CD4-positive, alpha-beta memory T cell (primary cell): ENCODE measurements at regions not wholly inside any gene's neighbourhood (a gene's known extent, or its start where the extent isn't known, plus 50 kb on each side); places are given as distances from the start of the nearest gene placed in this dataset.

Experiments used
- CTCF ChIA-PET: fragments of 350-600 bp; sonication (Branson Sonifier 250); formaldehyde crosslinking; loops from one replicate; lab custom pipeline; 2021; ENCODE audit warnings: inconsistent platforms; ENCODE audit not compliant: partially characterized antibody; lab: Charles Lee
- POLR2A ChIA-PET: fragments of 350-600 bp; sonication (Branson Sonifier 250); formaldehyde crosslinking; loops from one replicate; lab custom pipeline; 2021; ENCODE audit not compliant: partially characterized antibody; lab: Charles Lee
- DNase-seq, 5 donors: peaks; one replicate each; pipeline versions ENCODE4 v3.0.0 to v3.0.0-alpha.2; 2020 to 2022; ENCODE audit warnings: mixed read lengths in 1 of 5
- H3K27ac ChIP-seq: one replicate; pipeline ENCODE4 v1.7.0; 2013; ENCODE audit warnings: low read depth, low read length
- H3K27me3 ChIP-seq: 2 replicates; pipeline ENCODE4 v1.7.0; 2013; ENCODE audit warnings: mild to moderate bottlenecking, low read length, moderate library complexity; ENCODE audit not compliant: insufficient read depth
- H3K36me3 ChIP-seq: 2 replicates; pipeline ENCODE4 v1.7.0; 2013; ENCODE audit warnings: mild to moderate bottlenecking, low read length, moderate library complexity; ENCODE audit not compliant: insufficient read depth
- H3K4me1 ChIP-seq: 2 replicates; pipeline ENCODE4 v1.7.0; 2013; ENCODE audit warnings: mild to moderate bottlenecking, low read length, moderate library complexity; ENCODE audit not compliant: insufficient read depth
- H3K4me3 ChIP-seq, 2 donors: one replicate each; pipeline ENCODE4 v1.7.0; 2013; ENCODE audit warnings: low read length in 2 of 2, mild to moderate bottlenecking in 1 of 2
- H3K9me3 ChIP-seq, 2 donors: one replicate each; pipeline ENCODE4 v1.7.0; 2013; ENCODE audit warnings: low read length in 2 of 2, control low read depth in 1 of 2; ENCODE audit not compliant: control insufficient read depth in 1 of 2
- H3K27ac Mint-ChIP-seq, 7 donors: one replicate each; pipeline ENCODE4 v1.8.0; 2020 to 2021; ENCODE audit warnings: mixed read lengths in 7 of 7, mild to moderate bottlenecking in 6 of 7, inconsistent platforms in 3 of 7, moderate library complexity in 3 of 7
- H3K27me3 Mint-ChIP-seq, 2 donors: one replicate each; pipeline ENCODE4 v1.8.0; 2020 to 2021; ENCODE audit warnings: mixed read lengths in 2 of 2
- H3K36me3 Mint-ChIP-seq, 2 donors: one replicate each; pipeline ENCODE4 v1.8.0; 2020 to 2021; ENCODE audit warnings: mixed read lengths in 2 of 2, inconsistent platforms in 1 of 2, mild to moderate bottlenecking in 1 of 2
- H3K4me1 Mint-ChIP-seq, 4 donors: one replicate each; pipeline ENCODE4 v1.8.0; 2020 to 2021; ENCODE audit warnings: mixed read lengths in 4 of 4, mild to moderate bottlenecking in 1 of 4
- H3K4me3 Mint-ChIP-seq, 8 donors: one replicate each; pipeline ENCODE4 v1.8.0; 2020 to 2021; ENCODE audit warnings: mixed read lengths in 8 of 8, mild to moderate bottlenecking in 7 of 8, moderate library complexity in 6 of 8, inconsistent platforms in 3 of 8
- H3K9me3 Mint-ChIP-seq, 8 donors: one replicate each; pipeline ENCODE4 v1.8.0; 2020 to 2021; ENCODE audit warnings: mixed read lengths in 8 of 8, mild to moderate bottlenecking in 5 of 8, inconsistent platforms in 3 of 8, moderate library complexity in 1 of 8
- intact Hi-C: fragments of 100-400 bp; cut with micrococcal nuclease; formaldehyde crosslinking; loops from one replicate; pipeline ENCODE4 v1.15.1; 2023

GRCh38 chr1:172977296-172978017 lies 73.3 kb downstream of the TNFSF18 start:
- no peak for DNase-seq
- intact Hi-C loops: no loop called here
- Mint-ChIP-seq H3K4me1 (no peaks in the 10 kb centered on the region), H3K27ac (no peak overlapping the region), H3K36me3 (no peaks in the 10 kb centered on the region), H3K27me3 (no peaks in the 10 kb centered on the region), H3K4me3 (no peak overlapping the region), H3K9me3 (no peaks in the 10 kb centered on the region)
- Histone ChIP-seq H3K4me1 (no peaks in the 10 kb centered on the region), H3K9me3 (no peaks in the 10 kb centered on the region), H3K27me3 (no peaks in the 10 kb centered on the region), H3K4me3 (no peak overlapping the region), H3K27ac (no peak overlapping the region), H3K36me3 (no peaks in the 10 kb centered on the region)
- ChIA-PET CTCF (no interaction called here), POLR2A (no interaction called here)

- POLR2A ChIA-PET: no interaction called here
These were observed 72.1 kb downstream of the TNFSF18 start for GRCh38 chr1:172978595-172978994.

DNA sequence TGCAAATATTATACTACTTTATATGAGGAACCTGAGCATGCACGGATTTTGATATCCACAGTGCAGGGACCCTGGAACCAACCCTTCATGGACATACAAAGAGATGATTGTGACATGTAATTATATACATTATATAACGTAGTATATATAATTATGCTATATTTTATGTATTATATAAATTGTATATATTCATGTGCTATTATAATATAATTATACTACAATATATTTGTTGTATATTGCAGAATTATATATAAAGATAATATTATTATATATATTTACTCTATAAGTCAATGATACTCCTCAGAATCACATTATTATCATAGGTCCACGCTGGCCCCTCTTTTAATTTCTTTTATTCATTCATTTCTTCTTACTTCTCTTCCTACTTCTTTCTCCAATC lies 70.9 kb downstream of the TNFSF18 start:
- ChIA-PET POLR2A (no interaction called here), CTCF (no interaction called here)
- Histone ChIP-seq H3K4me3 (no peak overlapping the region), H3K27me3 (no peaks in the 10 kb centered on the region), H3K36me3 (no peaks in the 10 kb centered on the region), H3K27ac (no peak overlapping the region), H3K4me1 (no peaks in the 10 kb centered on the region), H3K9me3 (no peaks in the 10 kb centered on the region)
- no peaks in the 10 kb centered on the region for H3K4me1 Mint-ChIP-seq
- intact Hi-C loops: no loop called here
- no peak overlapping the region for H3K27ac Mint-ChIP-seq
- no peaks in the 10 kb centered on the region for H3K36me3 Mint-ChIP-seq
- no peaks in the 10 kb centered on the region for H3K9me3 Mint-ChIP-seq
- H3K4me3 Mint-ChIP-seq: no peak overlapping the region
- no peak for DNase-seq
- H3K27me3 Mint-ChIP-seq: no peaks in the 10 kb centered on the region

More at GRCh38 chr1:172978595-172978994, 72.1 kb downstream of the TNFSF18 start:
- Histone ChIP-seq H3K27me3 (no peaks in the 10 kb centered on the region), H3K27ac (no peak overlapping the region), H3K9me3 (no peaks in the 10 kb centered on the region), H3K36me3 (no peaks in the 10 kb centered on the region), H3K4me3 (no peak overlapping the region), H3K4me1 (no peaks in the 10 kb centered on the region)
- no peak overlapping the region for H3K4me3 Mint-ChIP-seq
- no peaks in the 10 kb centered on the region for H3K9me3 Mint-ChIP-seq
- intact Hi-C loops: no loop called here
- H3K4me1 Mint-ChIP-seq: no peaks in the 10 kb centered on the region
- H3K27me3 Mint-ChIP-seq: no peaks in the 10 kb centered on the region
- CTCF ChIA-PET: no interaction called here
- no peaks in the 10 kb centered on the region for H3K36me3 Mint-ChIP-seq
- no peak for DNase-seq
- H3K27ac Mint-ChIP-seq: no peak overlapping the region

GRCh38 chr1:172980456-172980855 lies 70.3 kb downstream of the TNFSF18 start:
- no peak overlapping the region for H3K4me3 Mint-ChIP-seq
- no peak overlapping the region for H3K27ac ChIP-seq
- CTCF ChIA-PET: no interaction called here
- intact Hi-C loops: no loop called here
- no peaks in the 10 kb centered on the region for H3K4me1 Mint-ChIP-seq
- POLR2A ChIA-PET: no interaction called here
- H3K27me3 Mint-ChIP-seq: no peaks in the 10 kb centered on the region
- H3K36me3 Mint-ChIP-seq: no peaks in the 10 kb centered on the region
- DNase-seq: no peak
- H3K36me3 ChIP-seq: no peaks in the 10 kb centered on the region
- H3K4me3 ChIP-seq: no peak overlapping the region
- no peaks in the 10 kb centered on the region for H3K9me3 Mint-ChIP-seq
- no peaks in the 10 kb centered on the region for H3K4me1 ChIP-seq
- H3K9me3 ChIP-seq: no peaks in the 10 kb centered on the region
- H3K27me3 ChIP-seq: no peaks in the 10 kb centered on the region
- no peak overlapping the region for H3K27ac Mint-ChIP-seq

- ChIA-PET CTCF (no interaction called here), POLR2A (no interaction called here)
- DNase-seq: no peak
- Histone ChIP-seq H3K9me3 (no peaks in the 10 kb centered on the region), H3K4me3 (no peak overlapping the region), H3K36me3 (no peaks in the 10 kb centered on the region), H3K27me3 (no peaks in the 10 kb centered on the region), H3K4me1 (no peaks in the 10 kb centered on the region), H3K27ac (no peak overlapping the region)
- Mint-ChIP-seq H3K36me3 (no peaks in the 10 kb centered on the region), H3K27ac (no peak overlapping the region), H3K4me3 (no peak overlapping the region), H3K27me3 (no peaks in the 10 kb centered on the region), H3K4me1 (no peaks in the 10 kb centered on the region), H3K9me3 (no peaks in the 10 kb centered on the region)
- intact Hi-C loops: no loop called here
These were observed 69.8 kb downstream of the TNFSF18 start for GRCh38 chr1:172980971-172981370.
